Erythroblast (primary cell): ENCODE measurements at regions not wholly inside any gene's neighbourhood (a gene's known extent, or its start where the extent isn't known, plus 50 kb on each side); places are given as distances from the start of the nearest gene placed in this dataset.

Experiments used
- GATA1 ChIP-seq: IDR thresholded peaks from 2 replicates; pipeline ENCODE4 v1.6.1; 2011; ENCODE audit warnings: low read depth, mild to moderate bottlenecking, control low read depth, low read length, moderate library complexity
- POLR2A ChIP-seq: IDR thresholded peaks from 2 replicates; pipeline ENCODE4 v1.6.1; 2011; ENCODE audit warnings: mild to moderate bottlenecking, low read length

DNA sequence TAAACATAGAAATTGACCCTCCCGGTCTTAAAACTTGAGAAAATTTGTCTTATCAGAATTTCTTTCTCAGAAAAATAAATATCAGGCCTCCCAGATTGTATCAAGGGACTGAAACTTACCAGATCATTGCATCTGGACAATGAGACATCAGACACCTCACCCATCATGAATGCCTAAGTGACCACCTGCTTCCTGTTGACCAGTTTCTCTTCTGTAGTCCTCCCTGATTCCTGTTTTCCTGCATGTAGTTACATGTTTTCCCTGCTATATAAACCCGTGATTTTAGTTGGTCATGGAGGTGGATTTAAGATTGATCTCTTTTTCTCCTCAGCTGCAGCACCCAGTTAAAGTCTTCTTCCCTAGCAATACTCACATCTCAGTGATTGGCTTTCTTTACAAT, 548.1 kb downstream of the PPP4R3C start:
- TF ChIP-seq POLR2A (no peak), GATA1 (no peak)
